GDM1 (cell line): ENCODE measurements at regions not wholly inside any gene's neighbourhood (a gene's known extent, or its start where the extent isn't known, plus 50 kb on each side); places are given as distances from the start of the nearest gene placed in this dataset.
"Not testable (repeated sequence)": the region's sequence is repeated elsewhere in the genome, so short reads cannot be mapped to it uniquely, and the experiment has no call there.

Experiments
- DNase-seq: peaks from one replicate; lab custom pipeline; 2025; lab: John Stamatoyannopoulos, UW

DNA sequence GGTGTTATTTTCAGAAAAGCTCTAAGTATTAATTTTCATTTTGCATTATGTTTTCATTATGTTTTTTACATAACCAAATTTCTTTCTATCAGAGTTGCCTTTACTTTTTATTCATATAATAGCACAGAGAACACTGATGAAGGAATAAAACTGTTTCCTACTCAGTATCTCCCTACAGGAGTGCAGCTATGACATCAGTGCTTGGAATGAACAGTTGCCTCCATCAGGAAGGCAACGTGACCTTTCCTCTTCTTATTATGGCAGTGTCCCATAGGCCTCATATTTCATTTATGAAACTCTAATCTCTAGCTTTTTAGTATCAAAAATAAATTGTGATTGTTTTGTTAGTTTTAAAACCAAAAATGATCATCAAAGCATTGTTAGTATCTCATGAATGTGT lies 712.8 kb downstream of the CD109 start:
- no peak for DNase-seq

DNA sequence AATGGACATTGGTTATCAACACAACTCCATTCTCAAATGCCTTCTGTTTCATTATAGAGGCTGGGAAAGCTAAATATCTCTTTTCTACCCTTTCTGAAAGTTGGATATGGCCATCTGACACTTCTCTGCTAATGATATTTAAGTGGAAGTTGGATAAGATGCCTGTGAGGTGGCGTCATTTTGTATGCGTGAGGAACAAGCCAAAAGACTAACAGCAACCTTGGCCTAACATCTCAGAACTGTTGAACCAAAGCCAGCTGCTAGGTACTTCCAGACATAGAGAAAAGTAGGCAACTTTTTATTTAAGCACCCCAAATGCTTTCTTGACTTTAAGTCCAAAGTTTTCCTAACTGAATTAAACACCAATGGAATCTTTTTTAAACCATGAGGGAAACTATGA lies 708.4 kb downstream of the CD109 start:
- no peak for DNase-seq

DNA sequence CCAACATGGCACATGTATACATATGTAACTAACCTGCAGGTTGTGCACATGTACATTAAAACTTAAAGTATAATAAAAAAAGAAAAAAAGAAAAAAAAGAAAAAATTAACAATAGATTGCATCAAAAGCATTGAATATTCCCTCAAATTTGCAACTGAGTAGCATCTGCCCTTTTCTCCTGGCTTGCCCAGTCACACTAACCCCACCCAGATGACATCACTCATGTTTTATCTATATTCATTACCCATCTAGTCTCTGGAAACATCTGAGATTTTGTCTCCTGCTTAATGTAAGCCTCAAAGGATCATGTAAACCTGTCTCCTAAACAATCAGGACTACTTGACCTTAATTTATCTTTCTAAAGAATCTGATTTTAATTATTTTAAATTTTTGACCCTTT lies 706.8 kb downstream of the CD109 start:
- no peak for DNase-seq

DNA sequence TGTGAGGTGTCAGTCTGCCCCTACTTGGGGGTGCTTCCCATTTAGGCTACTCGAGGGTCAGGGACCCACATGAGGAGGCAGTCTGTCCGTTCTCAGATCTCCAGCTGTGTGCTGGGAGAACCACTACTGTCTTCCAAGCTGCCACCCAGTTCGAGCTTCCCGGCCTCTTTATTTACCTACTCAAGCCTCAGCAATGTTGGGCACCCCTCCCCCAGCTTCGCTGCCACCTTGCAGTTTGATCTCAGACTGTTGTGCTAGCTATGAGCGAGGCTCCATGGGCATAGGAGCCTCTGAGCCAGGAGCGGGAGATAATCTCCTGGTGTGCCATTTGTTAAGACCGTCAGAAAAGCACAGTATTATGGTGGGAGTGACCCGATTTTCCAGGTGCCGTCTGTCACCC lies 682.4 kb downstream of the CD109 start:
- not testable (repeated sequence) for DNase-seq

- no peak for DNase-seq
Measured at GRCh38 chr6:74369556-74369993, 673.6 kb downstream of the CD109 start.

DNA sequence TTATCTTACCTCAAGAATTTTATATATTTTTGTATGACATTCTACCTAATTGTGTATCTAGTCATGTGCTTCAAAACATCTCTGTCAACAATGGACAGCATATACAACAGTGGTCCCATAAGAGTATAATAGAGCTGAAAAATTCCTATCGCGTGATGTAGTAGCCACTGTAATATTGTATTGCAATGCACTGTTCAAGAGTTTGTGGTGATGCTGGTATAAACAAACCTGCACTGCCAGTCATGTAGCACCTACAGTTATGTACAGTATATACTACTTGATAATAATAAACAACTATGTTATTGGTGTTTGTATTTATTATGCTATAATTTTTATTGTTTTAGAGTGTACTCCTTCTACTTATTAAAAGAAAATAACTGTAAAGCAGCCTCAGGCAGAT lies 672.7 kb downstream of the CD109 start:
- no peak for DNase-seq

- DNase-seq: no peak
Measured at GRCh38 chr6:74366634-74367033, 670.6 kb downstream of the CD109 start.

DNA sequence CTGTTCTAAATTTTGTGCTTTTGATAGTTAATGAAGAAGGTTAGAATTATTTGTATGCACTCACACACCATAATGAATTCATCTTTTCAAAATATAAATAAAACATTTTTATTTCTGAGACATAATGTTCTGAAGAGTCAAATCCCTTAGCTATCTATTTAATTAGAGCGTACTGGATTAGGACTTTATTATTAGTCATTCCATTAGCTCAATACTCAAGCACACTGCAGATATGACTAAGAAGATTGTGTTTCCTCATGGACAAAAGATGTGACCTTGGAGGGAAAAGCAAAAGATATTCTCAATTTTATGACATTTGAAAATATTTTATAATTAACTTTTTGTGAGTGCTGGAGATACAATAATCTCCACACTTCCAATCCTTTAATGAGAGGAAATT lies 666.4 kb downstream of the CD109 start:
- no peak for DNase-seq

DNA sequence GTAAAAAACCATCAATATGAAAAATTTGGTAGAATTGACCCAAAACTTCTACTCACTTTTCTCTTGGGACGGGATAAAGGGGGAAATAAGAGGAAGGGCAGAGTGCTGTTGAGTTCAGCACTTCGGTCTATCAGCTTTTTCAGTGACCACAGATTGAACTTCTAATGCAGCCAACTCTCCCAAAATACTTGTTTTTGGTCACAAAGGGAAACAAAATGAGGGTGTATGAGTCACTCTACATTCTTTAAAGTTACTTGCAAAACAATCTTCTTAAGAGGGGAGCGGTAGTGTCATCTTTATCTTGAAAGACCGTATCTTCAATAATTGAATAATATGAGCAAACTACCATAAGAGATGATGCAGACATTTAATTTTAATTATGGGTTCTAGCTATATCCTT lies 661.3 kb downstream of the CD109 start:
- no peak for DNase-seq

GRCh38 chr6:74356391-74356790 lies 660.4 kb downstream of the CD109 start:
- no peak for DNase-seq

DNA sequence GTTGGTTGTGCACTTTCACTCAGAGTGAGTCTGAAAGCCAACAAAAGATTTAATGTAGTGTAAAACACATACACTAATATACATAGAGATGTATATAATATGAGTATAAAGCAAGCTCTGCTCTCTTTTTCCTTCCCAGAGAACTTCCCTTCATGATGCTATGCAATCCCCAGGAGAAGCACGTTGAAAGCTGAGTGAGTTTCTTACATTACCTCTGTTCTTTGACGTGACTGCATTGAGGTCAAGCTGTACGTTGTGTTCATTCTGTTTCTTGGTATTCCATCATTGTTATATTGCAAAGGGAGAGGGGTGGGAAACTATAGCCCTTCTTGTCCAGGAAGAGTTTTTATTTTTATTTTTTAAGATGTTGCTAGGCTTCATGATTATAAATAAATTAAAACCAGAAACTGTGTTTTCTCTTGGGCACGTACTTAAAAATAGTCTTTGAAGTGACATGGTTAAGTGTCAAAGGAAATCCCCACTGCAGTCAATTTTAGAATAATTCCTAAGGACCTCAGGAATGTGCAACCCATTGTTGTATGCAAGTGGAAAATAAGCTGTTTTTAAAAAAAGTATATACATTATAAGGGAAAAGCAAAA lies 651.0 kb downstream of the CD109 start:
- DNase-seq: no peak

GRCh38 chr6:74343804-74344203 lies 647.8 kb downstream of the CD109 start:
- DNase-seq: no peak

GRCh38 chr6:74343321-74343720 lies 647.3 kb downstream of the CD109 start:
- DNase-seq: not testable (repeated sequence)

- DNase-seq: no peak
Measured at GRCh38 chr6:74334722-74335121, 638.7 kb downstream of the CD109 start.

DNA sequence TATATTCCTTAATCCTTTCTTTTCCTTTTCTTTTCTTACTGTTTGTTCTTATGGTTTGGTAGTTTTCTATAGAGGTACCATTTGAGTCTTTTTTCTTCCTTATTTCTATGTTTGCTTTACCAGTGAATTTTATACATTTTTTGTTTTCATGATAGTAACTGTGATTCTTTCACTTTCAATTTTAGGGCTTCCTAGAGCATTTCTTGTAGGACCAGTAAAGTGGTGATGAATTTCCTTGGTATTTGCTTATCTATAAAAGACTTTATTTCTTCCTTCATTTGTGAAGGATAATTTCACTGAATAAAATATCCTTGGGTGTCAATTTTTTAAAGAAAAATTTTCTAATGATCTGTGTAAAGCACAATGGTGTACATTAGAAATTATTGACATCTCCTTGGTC lies 637.4 kb downstream of the CD109 start:
- no peak for DNase-seq

GRCh38 chr6:74320715-74321114 lies 624.7 kb downstream of the CD109 start:
- DNase-seq: no peak

- DNase-seq: no peak
Measured at GRCh38 chr6:74320074-74320473, 624.1 kb downstream of the CD109 start.

- DNase-seq: no peak
Measured at GRCh38 chr6:74319292-74319691, 623.3 kb downstream of the CD109 start.

DNA sequence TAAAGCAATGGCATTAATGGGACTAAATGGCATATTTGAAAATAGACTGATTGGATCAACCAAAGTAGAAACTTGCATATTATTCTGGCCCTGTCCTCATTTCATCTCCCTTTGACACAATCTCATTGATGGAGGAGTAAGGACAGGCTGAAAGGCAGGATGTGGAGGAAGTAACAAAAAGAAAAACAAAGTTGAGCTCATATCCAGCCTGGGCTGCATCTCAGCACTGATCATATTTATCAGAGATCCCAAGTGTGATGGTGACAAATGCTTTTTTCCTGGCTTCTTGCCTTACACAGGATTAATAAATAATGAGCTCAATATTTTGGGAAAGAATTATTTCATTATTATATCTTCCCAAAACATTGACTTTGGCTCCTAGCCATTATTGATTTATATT lies 622.7 kb downstream of the CD109 start:
- no peak for DNase-seq

GRCh38 chr6:74312081-74312480 lies 616.1 kb downstream of the CD109 start:
- DNase-seq: no peak

- DNase-seq: no peak
Measured at GRCh38 chr6:74311431-74311830, 615.4 kb downstream of the CD109 start.

DNA sequence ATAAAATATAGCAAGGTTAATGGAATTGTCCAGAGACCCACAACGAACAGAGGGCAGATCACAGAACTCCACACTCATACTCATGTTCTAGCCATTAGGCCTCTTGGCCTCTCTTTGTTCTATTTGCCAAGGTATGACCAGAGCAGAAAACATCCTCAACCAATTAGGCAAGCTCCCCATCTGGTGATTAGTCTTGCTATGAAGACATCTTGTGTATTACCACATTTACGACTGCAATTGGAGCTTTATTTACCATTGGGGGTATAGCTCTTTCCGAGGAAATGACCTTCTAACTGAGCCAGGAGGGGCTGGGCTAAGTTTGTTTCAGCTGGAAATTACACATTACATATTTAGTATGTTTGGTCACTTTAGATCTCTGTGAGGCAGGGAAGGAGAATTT lies 593.9 kb downstream of the CD109 start:
- DNase-seq: no peak

DNA sequence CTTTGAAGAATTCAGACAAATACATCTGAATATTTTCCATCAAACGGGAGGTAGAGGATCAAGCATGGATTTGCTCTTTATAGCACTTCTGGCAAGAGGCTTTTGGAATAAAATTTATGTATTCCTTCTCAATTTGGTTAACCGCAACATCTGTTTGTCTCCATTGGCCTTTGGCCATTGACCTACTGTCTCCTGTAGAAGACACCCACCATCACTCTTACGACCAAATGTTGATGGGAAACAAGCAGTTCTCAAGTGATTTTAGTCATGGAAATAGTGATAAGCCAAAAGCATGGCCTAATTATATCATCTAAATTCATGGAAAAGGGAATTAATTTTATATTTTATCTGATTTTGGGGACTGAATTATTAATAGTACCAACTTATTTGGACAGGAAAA lies 591.9 kb downstream of the CD109 start:
- no peak for DNase-seq

DNA sequence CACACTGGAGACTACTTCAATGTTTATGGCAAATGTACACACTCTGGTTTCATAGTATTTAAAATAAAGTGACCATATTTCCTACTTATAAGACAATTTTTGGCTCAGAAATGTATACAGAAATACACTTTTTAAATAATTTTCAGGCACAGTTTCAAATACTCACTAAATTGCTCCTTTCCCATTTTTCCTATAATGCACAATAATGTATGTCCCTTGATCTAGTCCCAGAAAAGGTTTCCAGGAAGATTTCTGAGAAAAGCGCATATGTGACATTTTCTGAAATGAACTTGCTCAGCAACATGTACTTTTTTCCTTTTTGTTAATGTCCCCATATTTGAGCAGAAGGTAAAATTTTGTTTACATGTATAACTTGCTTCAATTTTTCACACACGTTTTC lies 591.4 kb downstream of the CD109 start:
- DNase-seq: no peak

DNA sequence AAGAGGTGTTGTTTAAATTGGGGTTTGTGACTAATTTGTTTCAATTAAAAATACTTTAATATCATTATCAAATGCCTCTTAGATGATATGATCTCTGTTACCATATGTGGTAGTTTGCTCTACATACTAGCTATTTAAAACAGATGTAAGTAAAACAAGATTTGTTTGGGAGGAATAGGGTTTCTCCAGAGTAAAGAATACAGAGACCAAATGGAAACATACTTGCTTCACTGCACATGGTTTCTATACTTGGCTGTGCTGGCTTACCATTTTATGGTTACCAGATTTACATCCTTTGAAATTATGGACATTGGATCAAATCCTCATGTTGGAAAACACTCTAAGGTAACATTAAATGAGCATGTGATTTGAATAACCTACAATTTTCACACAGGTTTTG lies 588.3 kb downstream of the CD109 start:
- DNase-seq: no peak
